ENCODE measurements at regions not wholly inside any gene's neighbourhood (a gene's known extent, or its start where the extent isn't known, plus 50 kb on each side); places are given as distances from the start of the nearest gene placed in this dataset.

- no peak for TF ChIP-seq POLR2A (IDR thresholded peaks at IDR 0.05; ENCODE audit: low read depth, low read length)
- no peak for TF ChIP-seq POLR2AphosphoS5 (IDR thresholded peaks at IDR 0.05; ENCODE audit: low read depth, low read length)
- no peak for TF ChIP-seq POU2F2 (IDR thresholded peaks at IDR 0.05; ENCODE audit: low read depth, low read length)
- TF ChIP-seq PAX5 (IDR thresholded peaks at IDR 0.05; ENCODE audit: insufficient read depth, low read length, severe bottlenecking), result no peak
- TF ChIP-seq SPI1 (IDR thresholded peaks at IDR 0.05; ENCODE audit: low read depth, low read length), result no peak
These were observed 591.4 kb downstream of the TMEM114 start for GRCh38 chr16:7998789-7999453.

Measured in GM12891 (cell line).